SU-DHL-6 (cell line): ENCODE measurements at regions not wholly inside any gene's neighbourhood (a gene's known extent, or its start where the extent isn't known, plus 50 kb on each side); places are given as distances from the start of the nearest gene placed in this dataset.

Experiments
- EZH2phosphoT487 ChIP-seq: fragments of 200-600 bp; sonication (generic), shearing (Covaris generic); conservative IDR thresholded peaks from 2 replicates; pipeline ENCODE4 v1.6.1; 2018; ENCODE audit warnings: mild to moderate bottlenecking, antibody characterized with exemption, low read length, moderate library complexity, mixed read lengths
- TF ChIP-seq, protein P1 (sequence below): fragments of 200-600 bp; sonication (generic); IDR thresholded peaks from one replicate; pipeline ENCODE4 v1.5.1; 2017; ENCODE audit warnings: antibody characterized with exemption, mild to moderate bottlenecking, low read length, moderate library complexity; ENCODE audit not compliant: insufficient read depth, poor library complexity, severe bottlenecking

DNA sequence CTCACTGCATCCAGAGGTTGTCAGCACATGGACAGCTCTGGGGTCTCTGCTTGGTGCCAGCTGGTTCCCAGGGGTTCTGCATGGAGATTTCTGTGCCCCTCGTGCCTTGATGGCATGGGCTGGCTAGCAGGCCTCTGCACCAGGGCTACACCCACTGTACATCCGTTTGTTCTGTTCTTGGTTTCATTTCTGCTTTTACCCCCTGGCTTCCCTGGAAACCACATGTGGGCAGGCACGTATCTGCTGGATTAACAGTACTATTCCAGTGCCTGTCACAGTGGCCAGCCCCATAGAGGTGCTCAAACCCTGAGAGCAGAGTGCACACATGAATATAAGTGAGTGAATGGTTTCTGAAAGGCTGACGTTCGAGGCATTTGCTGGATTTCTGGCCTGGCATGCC lies 207.2 kb upstream of the GPR26 start:
- TF ChIP-seq, protein P1, sequence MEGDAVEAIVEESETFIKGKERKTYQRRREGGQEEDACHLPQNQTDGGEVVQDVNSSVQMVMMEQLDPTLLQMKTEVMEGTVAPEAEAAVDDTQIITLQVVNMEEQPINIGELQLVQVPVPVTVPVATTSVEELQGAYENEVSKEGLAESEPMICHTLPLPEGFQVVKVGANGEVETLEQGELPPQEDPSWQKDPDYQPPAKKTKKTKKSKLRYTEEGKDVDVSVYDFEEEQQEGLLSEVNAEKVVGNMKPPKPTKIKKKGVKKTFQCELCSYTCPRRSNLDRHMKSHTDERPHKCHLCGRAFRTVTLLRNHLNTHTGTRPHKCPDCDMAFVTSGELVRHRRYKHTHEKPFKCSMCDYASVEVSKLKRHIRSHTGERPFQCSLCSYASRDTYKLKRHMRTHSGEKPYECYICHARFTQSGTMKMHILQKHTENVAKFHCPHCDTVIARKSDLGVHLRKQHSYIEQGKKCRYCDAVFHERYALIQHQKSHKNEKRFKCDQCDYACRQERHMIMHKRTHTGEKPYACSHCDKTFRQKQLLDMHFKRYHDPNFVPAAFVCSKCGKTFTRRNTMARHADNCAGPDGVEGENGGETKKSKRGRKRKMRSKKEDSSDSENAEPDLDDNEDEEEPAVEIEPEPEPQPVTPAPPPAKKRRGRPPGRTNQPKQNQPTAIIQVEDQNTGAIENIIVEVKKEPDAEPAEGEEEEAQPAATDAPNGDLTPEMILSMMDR = no peak
- TF ChIP-seq EZH2phosphoT487 = no peak
